Left ventricle myocardium inferior (tissue), 1 donor: ENCODE measurements at regions not wholly inside any gene's neighbourhood (a gene's known extent, or its start where the extent isn't known, plus 50 kb on each side); places are given as distances from the start of the nearest gene placed in this dataset.

ENCODE experiments used
- DNase-seq: peaks from one replicate; pipeline ENCODE4 v3.0.0-alpha.2; 2020
- H3K27ac ChIP-seq: fragments of 200-600 bp; replicated peaks from 2 replicates; pipeline ENCODE4 v1.8.0; 2021
- H3K27me3 ChIP-seq: fragments of 200-600 bp; 2 replicates; pipeline ENCODE4 v1.8.0; 2021; ENCODE audit warnings: low read depth
- H3K36me3 ChIP-seq: fragments of 200-600 bp; 2 replicates; pipeline ENCODE4 v1.8.0; 2021
- H3K4me1 ChIP-seq: fragments of 200-600 bp; 2 replicates; pipeline ENCODE4 v1.8.0; 2021
- H3K4me3 ChIP-seq: fragments of 200-600 bp; 2 replicates; pipeline ENCODE4 v1.8.0; 2021; ENCODE audit warnings: mild to moderate bottlenecking, moderate library complexity
- H3K9me3 ChIP-seq: fragments of 200-600 bp; replicated peaks from 2 replicates; pipeline ENCODE4 v1.8.0; 2021
- intact Hi-C: fragments of 100-400 bp; cut with micrococcal nuclease; formaldehyde crosslinking; loops from one replicate; pipeline ENCODE4 v1.11.0; 2022
- TF ChIP-seq, protein P1 (sequence below): fragments of 200-600 bp; IDR thresholded peaks from 2 replicates; pipeline ENCODE4 v1.8.0; 2021; ENCODE audit warnings: antibody characterized with exemption, mild to moderate bottlenecking, borderline replicate concordance
- donor health status: DM: no; HTN: yes; CAD: no; lungs with severe emphysema.

DNA sequence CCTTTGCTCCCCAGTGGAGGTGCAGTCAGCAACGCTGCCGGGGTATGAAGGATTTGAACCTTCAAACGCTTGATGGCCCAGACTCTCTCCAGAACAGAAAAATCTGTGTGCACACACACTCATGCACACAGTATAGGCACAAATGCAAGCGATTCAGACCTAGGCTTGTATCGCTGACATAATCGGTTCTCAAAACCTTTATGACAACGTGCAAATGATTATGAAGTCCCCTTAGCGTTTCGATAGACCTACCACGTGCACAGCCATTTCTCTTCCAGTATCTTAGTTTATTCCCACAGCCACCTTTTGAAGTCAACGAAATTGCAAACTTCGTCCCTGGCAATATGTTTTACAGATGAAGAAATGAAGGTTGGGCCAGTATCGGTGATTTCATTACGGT lies 138.9 kb upstream of the MYCN start:
- Histone ChIP-seq H3K27ac (no peak overlapping the region), H3K4me1 (peaks cover 20% of the 10 kb centered on the region), H3K36me3 (no peaks in the 10 kb centered on the region), H3K4me3 (no peak overlapping the region), H3K27me3 (peaks cover 6% of the 10 kb centered on the region), H3K9me3 (no peaks in the 10 kb centered on the region)
- intact Hi-C loops = no loop called here
- TF ChIP-seq, protein P1, sequence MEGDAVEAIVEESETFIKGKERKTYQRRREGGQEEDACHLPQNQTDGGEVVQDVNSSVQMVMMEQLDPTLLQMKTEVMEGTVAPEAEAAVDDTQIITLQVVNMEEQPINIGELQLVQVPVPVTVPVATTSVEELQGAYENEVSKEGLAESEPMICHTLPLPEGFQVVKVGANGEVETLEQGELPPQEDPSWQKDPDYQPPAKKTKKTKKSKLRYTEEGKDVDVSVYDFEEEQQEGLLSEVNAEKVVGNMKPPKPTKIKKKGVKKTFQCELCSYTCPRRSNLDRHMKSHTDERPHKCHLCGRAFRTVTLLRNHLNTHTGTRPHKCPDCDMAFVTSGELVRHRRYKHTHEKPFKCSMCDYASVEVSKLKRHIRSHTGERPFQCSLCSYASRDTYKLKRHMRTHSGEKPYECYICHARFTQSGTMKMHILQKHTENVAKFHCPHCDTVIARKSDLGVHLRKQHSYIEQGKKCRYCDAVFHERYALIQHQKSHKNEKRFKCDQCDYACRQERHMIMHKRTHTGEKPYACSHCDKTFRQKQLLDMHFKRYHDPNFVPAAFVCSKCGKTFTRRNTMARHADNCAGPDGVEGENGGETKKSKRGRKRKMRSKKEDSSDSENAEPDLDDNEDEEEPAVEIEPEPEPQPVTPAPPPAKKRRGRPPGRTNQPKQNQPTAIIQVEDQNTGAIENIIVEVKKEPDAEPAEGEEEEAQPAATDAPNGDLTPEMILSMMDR = no peak
- no peak for DNase-seq

DNA sequence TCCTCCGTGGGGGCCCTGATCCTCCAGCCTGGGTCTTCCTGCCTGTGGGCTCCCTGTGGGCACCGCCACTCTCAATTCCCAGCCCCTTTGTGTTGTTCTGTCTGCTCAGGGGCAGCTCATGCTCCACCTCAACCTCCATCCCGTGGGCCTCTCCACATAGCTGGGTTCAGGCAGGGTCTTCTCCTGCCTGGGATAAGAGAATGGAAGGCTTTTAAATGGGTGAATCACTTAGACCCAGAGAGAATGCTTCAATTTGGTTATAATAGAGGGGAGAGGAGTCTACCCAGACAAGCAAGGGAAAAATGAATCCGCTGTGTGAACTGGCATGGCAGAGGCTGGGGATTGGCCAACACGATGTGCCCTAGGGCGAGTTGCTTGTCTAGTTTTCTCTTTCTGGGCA lies 138.4 kb upstream of the MYCN start:
- intact Hi-C loops = no loop called here
- DNase-seq = no peak
- TF ChIP-seq, protein P1 = no peak
- no peaks in the 10 kb centered on the region for H3K9me3 ChIP-seq
- no peaks in the 10 kb centered on the region for H3K36me3 ChIP-seq
- no peak overlapping the region for H3K27ac ChIP-seq
- H3K4me3 ChIP-seq = no peak overlapping the region
- H3K4me1 ChIP-seq = peaks cover 20% of the 10 kb centered on the region
- peaks cover 6% of the 10 kb centered on the region for H3K27me3 ChIP-seq

DNA sequence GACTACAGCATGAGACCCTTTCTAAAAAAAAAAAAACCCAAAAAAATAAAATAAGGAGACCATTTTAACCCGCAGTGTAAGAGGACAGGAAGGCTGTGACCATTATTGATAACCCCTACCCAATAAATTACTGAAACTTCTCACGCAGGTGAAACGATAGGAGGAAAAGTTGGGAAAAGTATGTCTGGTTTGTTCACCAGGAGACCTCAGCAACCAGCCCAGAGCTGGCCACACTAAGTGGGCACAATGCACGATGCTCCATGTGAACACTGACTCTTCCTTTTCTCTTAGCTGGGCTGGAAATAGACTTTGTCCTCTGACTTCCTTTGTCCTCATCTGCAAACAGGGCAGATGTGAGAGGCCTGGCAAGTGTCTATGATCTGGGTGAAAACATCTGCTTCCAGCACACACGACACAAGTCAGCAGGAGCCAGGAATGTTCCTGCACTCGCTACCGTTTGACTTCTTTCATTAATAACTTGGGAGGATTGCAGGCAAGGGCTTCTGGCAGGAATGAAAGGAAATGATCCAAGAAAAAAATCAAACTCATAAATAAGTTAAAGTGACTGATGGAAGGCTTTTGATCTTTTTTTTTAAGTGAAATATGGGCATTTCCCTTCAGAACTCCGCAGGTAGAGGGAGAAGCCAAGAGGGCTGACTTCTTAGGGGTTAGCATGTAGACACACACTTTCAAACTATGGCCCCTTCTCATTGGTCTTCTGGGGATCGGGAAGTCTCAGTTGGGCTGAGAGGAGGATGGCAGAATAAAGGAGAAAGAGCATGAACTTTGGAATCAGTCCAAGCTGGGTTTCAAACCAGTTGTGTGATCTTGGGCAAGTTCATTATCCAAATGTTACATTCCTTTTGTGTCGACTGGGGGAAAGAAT lies 137.4 kb upstream of the MYCN start:
- DNase-seq = no peak
- intact Hi-C loops = no loop called here
- Histone ChIP-seq H3K4me3 (no peak overlapping the region), H3K27ac (no peak overlapping the region), H3K9me3 (no peaks in the 10 kb centered on the region), H3K27me3 (no peaks in the 10 kb centered on the region), H3K36me3 (no peaks in the 10 kb centered on the region), H3K4me1 (peaks cover 20% of the 10 kb centered on the region)
- TF ChIP-seq, protein P1 = no peak

DNA sequence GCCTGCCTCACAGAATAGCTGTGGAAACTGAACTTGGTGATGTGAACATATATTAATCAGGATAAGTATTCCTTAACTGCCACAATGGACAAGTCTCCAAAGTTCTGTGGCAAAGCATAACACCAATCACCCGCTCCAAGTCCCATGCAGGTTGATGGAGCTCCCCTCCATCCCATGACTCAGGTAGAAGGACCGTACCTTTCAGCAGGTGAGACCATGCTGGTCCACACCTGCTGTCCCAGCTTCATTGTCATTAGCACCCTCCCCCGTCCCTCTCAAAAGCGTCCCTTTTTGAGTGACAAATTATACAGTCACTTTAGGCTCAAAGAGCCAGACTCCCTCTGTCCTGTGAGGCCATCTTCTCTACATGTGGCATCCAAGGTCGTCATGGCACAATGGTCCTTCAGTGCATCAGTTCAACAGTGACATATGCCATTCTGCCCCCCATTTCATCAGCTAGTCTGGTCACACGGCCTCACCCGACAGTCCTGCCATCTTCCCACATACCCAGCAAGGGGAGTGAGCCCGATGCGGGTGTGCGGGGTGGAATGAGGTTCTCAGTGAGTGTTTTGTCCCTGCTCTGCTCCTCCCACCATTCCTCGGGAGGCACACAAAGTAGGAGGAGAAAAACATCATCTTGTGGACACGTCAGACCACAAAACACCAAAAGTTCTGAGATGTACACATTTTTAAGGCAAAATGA lies 136.7 kb upstream of the MYCN start:
- H3K36me3 ChIP-seq = no peaks in the 10 kb centered on the region
- H3K27me3 ChIP-seq = no peaks in the 10 kb centered on the region
- H3K9me3 ChIP-seq = no peaks in the 10 kb centered on the region
- peaks cover 14% of the 10 kb centered on the region for H3K4me1 ChIP-seq
- TF ChIP-seq, protein P1 = no peak
- H3K4me3 ChIP-seq = no peak overlapping the region
- intact Hi-C loops = no loop called here
- no peak for DNase-seq
- H3K27ac ChIP-seq = no peak overlapping the region

DNA sequence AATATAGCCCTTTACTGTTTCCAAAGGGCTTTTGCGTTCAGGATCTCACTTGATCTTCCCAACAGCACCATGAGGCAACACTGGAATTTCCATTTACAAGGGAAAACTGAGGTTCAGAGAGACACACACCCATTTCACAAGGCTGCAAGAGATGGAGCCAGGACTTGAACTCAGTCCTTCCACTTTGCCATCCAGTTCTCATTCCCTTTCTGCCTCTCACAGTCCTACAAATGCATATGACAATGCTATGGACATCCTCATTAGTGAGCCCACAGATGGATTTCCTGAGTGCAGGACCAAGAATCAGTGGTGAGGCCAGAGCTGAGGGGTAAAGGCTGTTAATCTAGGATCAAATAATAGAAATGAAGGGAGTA lies 136.1 kb upstream of the MYCN start:
- H3K9me3 ChIP-seq = no peaks in the 10 kb centered on the region
- no peak for DNase-seq
- no peak overlapping the region for H3K4me3 ChIP-seq
- intact Hi-C loops = no loop called here
- no peak overlapping the region for H3K27ac ChIP-seq
- no peaks in the 10 kb centered on the region for H3K27me3 ChIP-seq
- TF ChIP-seq, protein P1 = no peak
- peaks cover 8% of the 10 kb centered on the region for H3K4me1 ChIP-seq
- no peaks in the 10 kb centered on the region for H3K36me3 ChIP-seq
